Activated T-helper 2 cell treated with anti-CD3 and anti-CD28 coated beads, Interferon-gamma antibody, Interleukin-2, Interleukin-4, amounts not matched to agents 10 μg/mL and 5 μg/mL and 100 μg/mL, durations not matched to agents 14 hours and 24 hours and 36 hours (primary cell): ENCODE measurements at regions not wholly inside any gene's neighbourhood (a gene's known extent, or its start where the extent isn't known, plus 50 kb on each side); places are given as distances from the start of the nearest gene placed in this dataset.
"Not testable (repeated sequence)": the region's sequence is repeated elsewhere in the genome, so short reads cannot be mapped to it uniquely, and the experiment has no call there.

Experiments
- DNase-seq: peaks from one replicate; pipeline ENCODE4 v3.0.0; 2021; ENCODE audit warnings: low spot score
- H3K27ac Mint-ChIP-seq: one replicate; pipeline ENCODE4 v1.8.0; 2021; ENCODE audit warnings: mixed read lengths
- H3K27me3 Mint-ChIP-seq: one replicate; pipeline ENCODE4 v1.8.0; 2021; ENCODE audit warnings: low read depth, mixed read lengths
- H3K36me3 Mint-ChIP-seq: one replicate; pipeline ENCODE4 v1.8.0; 2021; ENCODE audit warnings: low read depth, mixed read lengths
- H3K4me1 Mint-ChIP-seq: one replicate; pipeline ENCODE4 v1.8.0; 2021; ENCODE audit warnings: low read depth, mixed read lengths
- H3K4me3 Mint-ChIP-seq: one replicate; pipeline ENCODE4 v1.8.0; 2021; ENCODE audit warnings: low read depth, mild to moderate bottlenecking, moderate library complexity, mixed read lengths
- H3K9me3 Mint-ChIP-seq: one replicate; pipeline ENCODE4 v1.8.0; 2021; ENCODE audit warnings: mixed read lengths
- intact Hi-C: fragments of 100-400 bp; cut with micrococcal nuclease; formaldehyde crosslinking; loops from one replicate; pipeline ENCODE4 v1.15.1; 2023

GRCh38 chr22:27318516-27318915 is 483.0 kb downstream of the MN1 start:
- intact Hi-C loops, result no loop called here
- Mint-ChIP-seq H3K27ac (no peak overlapping the region), H3K36me3 (no peaks in the 10 kb centered on the region), H3K4me3 (no peak overlapping the region), H3K9me3 (no peaks in the 10 kb centered on the region), H3K27me3 (peaks cover 6% of the 10 kb centered on the region), H3K4me1 (no peaks in the 10 kb centered on the region)
- DNase-seq, result no peak

- DNase-seq, result no peak
- peaks cover 4% of the 10 kb centered on the region for H3K27me3 Mint-ChIP-seq
These were observed 477.9 kb downstream of the MN1 start for GRCh38 chr22:27323661-27324060.

GRCh38 chr22:27324908-27325307 is 476.6 kb downstream of the MN1 start:
- H3K4me1 Mint-ChIP-seq, H3K9me3 Mint-ChIP-seq, intact Hi-C loops, H3K27ac Mint-ChIP-seq, H3K36me3 Mint-ChIP-seq, H3K27me3 Mint-ChIP-seq, H3K4me3 Mint-ChIP-seq, DNase-seq: not testable (repeated sequence)

More at GRCh38 chr22:27323661-27324060, 477.9 kb downstream of the MN1 start:
- Mint-ChIP-seq H3K9me3 (no peaks in the 10 kb centered on the region), H3K36me3 (no peaks in the 10 kb centered on the region), H3K4me3 (no peak overlapping the region), H3K27ac (no peak overlapping the region), H3K4me1 (no peaks in the 10 kb centered on the region)
- intact Hi-C loops, result no loop called here

- intact Hi-C loops, result no loop called here
- Mint-ChIP-seq H3K27me3 (peaks cover 3% of the 10 kb centered on the region), H3K4me1 (no peaks in the 10 kb centered on the region), H3K36me3 (no peaks in the 10 kb centered on the region), H3K4me3 (no peak overlapping the region), H3K9me3 (no peaks in the 10 kb centered on the region), H3K27ac (no peak overlapping the region)
- DNase-seq, result no peak
These were observed 474.1 kb downstream of the MN1 start for GRCh38 chr22:27327497-27327896.

- no peak overlapping the region for H3K27ac Mint-ChIP-seq
- no peaks in the 10 kb centered on the region for H3K9me3 Mint-ChIP-seq
- H3K4me1 Mint-ChIP-seq, result no peaks in the 10 kb centered on the region
- H3K4me3 Mint-ChIP-seq, result no peak overlapping the region
- no peak for DNase-seq
- H3K27me3 Mint-ChIP-seq, result peaks cover 3% of the 10 kb centered on the region
- H3K36me3 Mint-ChIP-seq, result no peaks in the 10 kb centered on the region
- intact Hi-C loops, result no loop called here
These were observed 473.4 kb downstream of the MN1 start for GRCh38 chr22:27327981-27328721.

GRCh38 chr22:27329131-27329850 is 472.3 kb downstream of the MN1 start:
- intact Hi-C loops, result no loop called here
- peaks cover 3% of the 10 kb centered on the region for H3K27me3 Mint-ChIP-seq
- H3K4me3 Mint-ChIP-seq, result no peak overlapping the region
- DNase-seq, result no peak
- H3K9me3 Mint-ChIP-seq, result no peaks in the 10 kb centered on the region
- H3K4me1 Mint-ChIP-seq, result no peaks in the 10 kb centered on the region
- no peaks in the 10 kb centered on the region for H3K36me3 Mint-ChIP-seq
- H3K27ac Mint-ChIP-seq, result no peak overlapping the region

- no peaks in the 10 kb centered on the region for H3K36me3 Mint-ChIP-seq
- no peak for DNase-seq
- H3K27ac Mint-ChIP-seq, result no peak overlapping the region
- H3K4me3 Mint-ChIP-seq, result no peak overlapping the region
- intact Hi-C loops, result no loop called here
- H3K9me3 Mint-ChIP-seq, result no peaks in the 10 kb centered on the region
- H3K27me3 Mint-ChIP-seq, result peaks cover 3% of the 10 kb centered on the region
- no peaks in the 10 kb centered on the region for H3K4me1 Mint-ChIP-seq
These were observed 471.4 kb downstream of the MN1 start for GRCh38 chr22:27329966-27330645.

GRCh38 chr22:27331526-27332281 is 469.9 kb downstream of the MN1 start:
- Mint-ChIP-seq H3K4me1 (no peaks in the 10 kb centered on the region), H3K27me3 (peaks cover 3% of the 10 kb centered on the region), H3K4me3 (no peak overlapping the region), H3K9me3 (no peaks in the 10 kb centered on the region), H3K27ac (no peak overlapping the region), H3K36me3 (no peaks in the 10 kb centered on the region)
- intact Hi-C loops, result no loop called here
- DNase-seq, result no peak

GRCh38 chr22:27335102-27335660 is 466.4 kb downstream of the MN1 start:
- no peaks in the 10 kb centered on the region for H3K9me3 Mint-ChIP-seq
- no peak for DNase-seq
- no peak overlapping the region for H3K4me3 Mint-ChIP-seq
- H3K36me3 Mint-ChIP-seq, result no peaks in the 10 kb centered on the region
- intact Hi-C loops, result no loop called here
- H3K27ac Mint-ChIP-seq, result no peak overlapping the region
- peaks cover 3% of the 10 kb centered on the region for H3K27me3 Mint-ChIP-seq
- H3K4me1 Mint-ChIP-seq, result no peaks in the 10 kb centered on the region

- intact Hi-C loops, result no loop called here
- H3K36me3 Mint-ChIP-seq, result no peaks in the 10 kb centered on the region
- DNase-seq, result no peak
These were observed 465.1 kb downstream of the MN1 start for GRCh38 chr22:27336151-27337090.

GRCh38 chr22:27337676-27338075 is 463.9 kb downstream of the MN1 start:
- Mint-ChIP-seq H3K36me3 (no peaks in the 10 kb centered on the region), H3K27me3 (no peaks in the 10 kb centered on the region), H3K4me1 (no peaks in the 10 kb centered on the region), H3K9me3 (no peaks in the 10 kb centered on the region), H3K4me3 (no peak overlapping the region), H3K27ac (no peak overlapping the region)
- intact Hi-C loops, result no loop called here
- no peak for DNase-seq

More at GRCh38 chr22:27336151-27337090, 465.1 kb downstream of the MN1 start:
- Mint-ChIP-seq H3K4me3 (no peak overlapping the region), H3K4me1 (no peaks in the 10 kb centered on the region), H3K27me3 (peaks cover under 1% of the 10 kb centered on the region), H3K27ac (no peak overlapping the region), H3K9me3 (no peaks in the 10 kb centered on the region)
